ENCODE measurements at regions not wholly inside any gene's neighbourhood (a gene's known extent, or its start where the extent isn't known, plus 50 kb on each side); places are given as distances from the start of the nearest gene placed in this dataset.
A peak's percentile ranks its signal among the peaks of the same experiment; 100 is the strongest.
"Not testable (repeated sequence)": the region's sequence is repeated elsewhere in the genome, so short reads cannot be mapped to it uniquely, and the experiment has no call there.

DNA sequence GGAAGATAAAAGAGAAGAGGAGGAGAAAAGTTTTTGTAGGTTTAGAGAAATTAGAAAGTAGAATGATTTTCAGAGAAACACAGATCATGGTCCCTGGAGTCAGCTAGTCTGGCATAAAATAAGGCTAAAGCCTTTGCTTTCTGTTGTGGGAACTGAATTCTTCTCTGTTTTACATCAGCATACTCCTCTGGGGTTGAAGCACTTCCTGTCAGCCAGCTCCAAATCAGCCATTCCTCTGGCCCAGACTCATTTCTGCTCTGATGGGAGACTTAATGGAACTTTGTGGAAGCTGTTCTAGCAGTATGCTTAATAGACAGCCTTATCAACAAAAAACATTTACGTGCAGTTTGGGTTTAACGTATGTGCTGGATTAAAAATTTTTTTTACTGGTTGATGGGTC is 143.2 kb downstream of the HMHB1 start:
- no peak for DNase-seq (ENCODE audit: low spot score)

DNA sequence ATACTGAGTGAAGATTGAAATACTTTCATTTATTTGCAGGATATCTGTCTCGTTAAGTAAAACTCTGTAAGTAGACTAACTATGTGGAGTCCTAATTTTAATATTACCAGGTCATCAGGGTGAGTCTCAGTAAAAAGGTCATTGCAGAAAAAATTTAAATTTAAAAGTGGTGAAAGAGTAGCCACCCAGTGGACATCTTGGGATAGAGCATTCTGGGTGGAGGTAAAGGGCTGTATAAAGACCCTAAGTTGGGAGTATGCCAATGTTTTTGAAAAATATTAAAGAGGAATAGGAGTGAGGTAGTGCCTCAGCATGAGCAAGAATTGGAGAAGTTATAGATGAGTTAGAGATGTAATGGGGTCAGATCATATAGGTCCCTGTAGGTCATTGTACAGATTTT is 145.5 kb downstream of the HMHB1 start:
- peak; percentile 26 for DNase-seq (ENCODE audit: low spot score)

DNA sequence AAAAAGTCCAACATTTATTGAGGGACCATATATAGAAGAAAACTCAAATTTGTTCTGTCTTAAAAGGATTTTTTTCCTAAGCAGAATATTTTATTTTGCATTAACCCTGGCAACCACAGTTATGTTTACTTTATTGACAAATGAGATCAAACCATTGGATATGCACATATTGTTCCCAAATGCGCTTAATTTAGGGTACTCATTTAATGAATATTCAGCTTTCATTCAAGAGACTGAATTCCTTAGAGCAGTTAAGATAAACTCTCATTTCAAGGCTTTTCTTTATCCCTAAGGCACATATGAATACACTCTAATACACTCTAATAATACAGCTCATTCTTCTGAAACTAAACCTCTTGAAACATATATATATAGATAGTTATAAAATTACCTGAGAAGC is 150.2 kb downstream of the HMHB1 start:
- DNase-seq (ENCODE audit: low spot score) = no peak

DNA sequence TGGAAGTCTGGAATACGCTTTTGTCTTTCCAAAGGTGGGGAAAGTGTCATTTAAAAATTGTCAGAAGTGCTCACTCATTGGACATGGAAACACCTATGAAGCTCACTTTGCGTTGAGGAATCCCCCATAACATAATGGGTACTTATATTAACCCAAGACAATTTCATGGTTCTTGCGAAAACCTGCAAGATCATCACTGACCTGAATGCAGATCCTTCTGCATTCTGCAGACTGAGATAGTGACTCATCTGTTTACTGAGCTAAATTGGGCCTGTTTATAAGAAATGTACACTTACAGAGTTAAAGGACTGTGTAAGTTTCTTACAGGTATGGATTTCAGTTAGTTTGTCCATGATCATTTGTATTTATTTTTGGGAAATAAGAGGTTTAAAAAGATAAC is 153.0 kb downstream of the HMHB1 start:
- no peak for DNase-seq (ENCODE audit: low spot score)

DNA sequence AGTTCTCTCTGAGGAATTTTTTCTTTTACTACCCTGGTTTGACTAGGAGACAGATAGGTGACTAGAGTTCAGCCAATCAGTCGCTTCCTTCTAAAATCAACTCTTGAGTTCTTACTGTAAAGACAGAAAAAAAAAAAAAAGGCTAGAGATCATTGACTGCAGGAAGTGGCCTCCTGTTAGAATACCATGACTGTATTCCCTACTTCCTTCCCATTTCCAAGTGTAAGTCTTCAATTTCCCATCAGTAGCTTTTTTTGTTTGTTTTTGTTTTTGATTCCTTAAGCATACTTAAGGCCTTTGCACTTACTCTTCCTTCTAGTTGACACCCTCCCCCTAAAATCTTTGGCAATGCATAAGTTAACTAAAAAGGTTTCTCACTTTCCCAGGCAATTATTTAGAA is 154.3 kb downstream of the HMHB1 start:
- no peak for DNase-seq (ENCODE audit: low spot score)

DNA sequence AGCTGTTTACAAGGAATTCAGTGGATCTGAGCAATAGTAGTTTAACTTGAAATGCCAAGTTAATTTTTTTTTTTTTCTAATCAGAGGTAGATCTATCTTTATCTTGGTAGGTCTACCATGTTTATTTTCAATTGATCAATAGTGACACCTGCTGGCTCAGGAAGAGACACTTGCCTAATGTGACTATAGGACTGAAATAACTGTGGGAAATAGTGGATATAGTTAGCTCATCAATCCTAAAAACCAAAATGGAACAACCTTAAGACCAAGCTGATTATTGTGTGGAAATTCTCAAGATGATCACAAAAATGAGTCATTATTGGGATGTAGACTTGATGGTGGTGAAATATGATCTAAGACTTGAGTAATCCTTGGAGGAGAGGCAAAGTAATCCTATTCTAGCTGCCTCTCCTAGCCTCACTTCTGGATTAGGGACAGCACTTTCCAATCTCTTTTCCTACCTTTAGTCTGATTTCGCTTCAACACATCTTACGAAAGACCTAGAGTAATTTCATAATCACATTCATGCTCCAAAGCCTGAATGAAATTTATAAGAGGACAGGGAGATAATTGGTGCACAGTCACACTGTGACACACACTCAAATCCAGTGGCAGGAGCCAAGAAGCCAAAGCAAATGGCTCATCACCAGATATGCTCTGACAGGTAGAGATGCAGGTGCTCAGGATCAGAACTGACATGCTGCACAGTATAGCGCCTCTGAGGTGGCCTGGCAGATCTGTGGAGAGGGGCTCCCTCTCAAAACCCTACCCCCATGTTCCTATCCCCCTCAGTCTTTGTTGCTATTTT is 156.3 kb downstream of the HMHB1 start:
- peak; percentile 61 for DNase-seq (ENCODE audit: low spot score)

DNA sequence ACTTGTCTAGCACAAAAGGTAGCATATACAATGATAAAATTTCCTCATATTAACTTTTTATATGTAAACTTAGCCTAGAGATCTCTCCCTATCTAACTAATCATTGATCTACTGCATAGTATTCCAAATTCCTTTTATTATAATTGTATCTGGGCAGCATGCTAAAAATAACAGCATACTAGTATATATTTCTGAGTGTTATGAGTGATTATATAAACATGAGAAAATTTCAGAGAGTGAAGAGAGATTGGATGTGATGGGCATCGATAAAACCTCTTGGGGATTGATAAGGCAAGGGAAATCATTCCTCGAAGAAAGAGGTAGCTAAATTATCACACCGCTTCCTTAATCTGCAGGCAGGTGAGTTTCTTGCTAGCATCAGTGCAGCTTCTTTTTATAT is 158.2 kb downstream of the HMHB1 start:
- no peak for DNase-seq (ENCODE audit: low spot score)

DNA sequence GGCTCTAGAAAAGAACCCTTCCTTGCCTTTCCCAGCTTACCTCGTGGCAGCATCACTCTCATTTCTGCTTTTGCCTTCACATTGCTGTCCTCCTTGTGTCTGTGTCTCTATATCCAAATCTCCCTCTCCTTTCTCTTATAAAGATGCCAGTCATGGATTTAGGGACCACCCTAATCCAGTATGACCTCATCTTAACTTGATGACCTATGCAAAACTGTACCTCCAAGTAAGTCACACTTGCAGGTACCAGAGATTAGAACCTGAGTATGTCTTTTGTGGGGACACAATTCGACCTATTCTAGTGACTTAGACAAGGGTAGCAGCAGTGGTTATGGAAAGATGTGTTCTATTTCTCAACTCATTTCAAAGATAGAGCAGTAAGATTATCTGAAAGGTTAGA is 160.1 kb downstream of the HMHB1 start:
- no peak for DNase-seq (ENCODE audit: low spot score)

DNA sequence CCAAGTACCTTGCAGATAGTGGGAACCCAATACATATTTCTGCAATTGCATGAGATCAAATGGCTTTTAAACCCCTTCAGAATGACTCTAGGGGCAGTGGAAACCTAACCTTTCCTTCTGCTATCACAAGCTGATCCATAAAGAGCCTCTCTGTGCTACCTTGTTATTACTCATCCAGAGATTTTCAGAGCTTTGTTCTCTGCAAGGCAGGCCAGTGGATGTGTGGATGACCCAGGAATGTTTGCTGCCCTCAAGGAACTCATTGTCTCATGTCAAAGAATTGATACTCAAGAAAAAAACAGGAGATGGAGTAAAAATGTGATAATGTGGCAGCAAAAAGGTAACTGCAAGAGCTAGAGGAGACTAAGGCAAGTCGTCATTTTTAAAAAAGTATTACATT is 164.1 kb downstream of the HMHB1 start:
- no peak for DNase-seq (ENCODE audit: low spot score)

DNA sequence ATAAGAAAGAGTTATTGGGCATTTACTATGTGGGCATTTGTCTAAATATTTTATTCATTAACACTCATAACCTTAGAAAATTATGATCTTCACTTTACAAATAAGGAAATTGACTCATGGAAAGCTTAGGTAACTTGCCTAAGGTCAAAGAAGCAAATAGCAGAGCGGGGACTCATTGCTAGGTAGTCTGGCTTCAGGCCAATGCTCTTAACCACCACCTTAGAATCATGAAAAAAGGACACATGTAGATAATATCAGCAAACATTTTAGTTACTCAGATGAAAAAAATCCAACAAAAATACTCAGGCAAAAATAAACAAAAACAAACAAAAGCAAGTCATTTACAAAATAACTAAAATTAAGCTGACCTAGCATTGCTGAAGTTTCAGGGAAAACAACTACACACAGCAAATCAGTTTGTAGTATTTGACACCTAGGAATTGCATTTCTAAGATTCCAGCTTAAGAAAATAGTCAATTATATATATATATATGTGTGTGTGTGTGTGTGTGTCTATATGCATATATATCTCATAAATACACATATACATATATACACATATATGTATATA is 166.0 kb downstream of the HMHB1 start:
- DNase-seq (ENCODE audit: low spot score) = no peak

DNA sequence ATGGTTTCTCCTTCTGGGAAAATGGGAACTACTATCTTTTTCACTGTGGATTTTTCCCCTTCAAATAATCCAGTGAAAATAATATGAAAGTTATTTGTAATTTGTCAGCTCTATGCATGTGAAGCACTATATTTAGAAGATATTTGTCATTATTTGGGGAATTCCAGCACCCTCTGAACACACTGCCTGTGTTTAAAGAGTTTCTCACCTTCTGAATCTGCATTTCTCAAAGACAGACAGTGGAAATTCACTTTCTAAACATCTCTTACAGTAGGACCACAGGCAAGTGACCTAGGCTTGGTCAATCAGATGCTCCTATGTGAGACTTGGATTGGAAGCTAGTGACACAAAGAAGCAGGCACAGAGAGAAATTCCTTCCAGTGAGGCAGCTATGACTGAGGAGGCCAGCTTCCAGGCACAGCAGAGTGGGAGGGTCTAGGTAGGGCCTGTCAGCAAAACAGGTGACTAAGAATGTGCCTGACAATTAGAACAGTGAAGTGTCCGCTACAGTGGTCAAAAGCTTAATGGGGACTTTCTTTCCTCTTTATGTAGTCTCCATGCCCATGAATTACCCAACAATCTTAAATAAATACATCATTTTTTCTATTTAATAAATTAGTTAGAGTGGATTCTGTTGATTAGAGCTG is 167.2 kb downstream of the HMHB1 start:
- no peak for DNase-seq (ENCODE audit: low spot score)

DNA sequence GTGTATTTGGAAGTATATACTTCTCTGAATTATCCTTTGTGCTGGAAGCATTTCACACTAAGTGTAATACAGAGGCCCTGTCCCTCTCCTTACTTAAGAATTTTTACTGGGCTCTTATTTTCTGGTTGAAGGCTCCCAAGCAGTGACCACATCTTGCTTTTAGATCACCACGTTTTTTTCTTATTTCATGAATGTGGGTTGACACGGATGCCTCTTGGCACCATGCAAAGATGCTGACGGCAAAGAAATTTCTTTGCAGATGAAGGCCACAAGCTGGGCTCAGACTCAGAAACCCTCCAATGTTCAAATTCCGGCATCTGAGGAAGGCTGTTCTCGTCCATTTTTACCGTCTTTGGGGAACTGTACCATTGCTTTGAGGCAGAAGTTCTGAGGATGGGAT is 168.5 kb downstream of the HMHB1 start:
- no peak for DNase-seq (ENCODE audit: low spot score)

DNA sequence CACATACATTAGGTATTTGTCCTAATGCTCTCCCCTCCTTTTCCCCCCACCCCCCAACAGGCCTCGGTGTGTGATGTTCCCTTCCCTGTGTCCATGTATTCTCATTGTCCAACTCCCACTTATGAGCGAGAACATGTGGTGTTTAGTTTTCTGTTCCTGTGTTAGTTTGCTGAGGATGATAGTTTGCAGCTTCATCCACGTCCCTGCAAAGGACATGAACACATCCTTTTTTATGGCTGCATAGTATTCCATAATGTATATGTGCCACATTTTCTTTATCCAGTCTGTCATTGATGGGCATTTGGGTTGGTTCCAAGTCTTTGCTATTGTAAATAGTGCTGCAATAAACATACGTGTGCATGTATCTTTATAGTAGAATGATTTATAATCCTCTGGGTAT is 171.0 kb downstream of the HMHB1 start:
- DNase-seq (ENCODE audit: low spot score) = not testable (repeated sequence)

DNA sequence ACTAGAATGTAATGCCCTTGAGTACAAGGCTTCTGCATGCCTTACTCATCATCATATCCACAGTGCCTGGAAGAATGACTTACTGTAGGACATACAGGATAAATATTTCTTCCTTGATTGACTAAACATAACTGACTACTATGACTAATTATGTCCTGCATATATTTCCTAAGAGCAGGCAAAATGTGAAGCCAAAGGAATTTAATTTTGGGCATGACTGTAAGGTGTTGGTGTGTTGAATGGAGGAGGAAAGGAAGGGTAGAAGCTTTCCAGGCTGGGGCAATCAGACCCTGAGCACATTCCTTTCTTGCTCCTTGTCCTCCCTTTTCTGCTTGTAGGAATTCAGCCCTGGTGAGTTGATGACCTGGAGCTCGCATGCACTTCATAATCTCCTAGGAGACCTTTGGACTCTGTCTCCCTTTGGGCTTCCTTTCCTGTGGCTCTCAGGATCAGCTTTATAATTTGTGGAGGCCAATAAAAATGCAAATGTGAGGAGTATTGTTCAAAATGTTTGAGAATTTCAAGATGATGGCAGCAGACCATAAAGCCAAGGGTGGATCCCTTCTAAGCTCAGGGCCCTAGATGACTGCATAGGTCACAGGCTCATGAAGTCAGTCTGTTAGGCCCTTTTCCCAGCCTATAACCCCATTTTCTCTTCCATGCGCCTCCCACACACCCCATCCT is 174.0 kb downstream of the HMHB1 start:
- no peak for DNase-seq (ENCODE audit: low spot score)

DNA sequence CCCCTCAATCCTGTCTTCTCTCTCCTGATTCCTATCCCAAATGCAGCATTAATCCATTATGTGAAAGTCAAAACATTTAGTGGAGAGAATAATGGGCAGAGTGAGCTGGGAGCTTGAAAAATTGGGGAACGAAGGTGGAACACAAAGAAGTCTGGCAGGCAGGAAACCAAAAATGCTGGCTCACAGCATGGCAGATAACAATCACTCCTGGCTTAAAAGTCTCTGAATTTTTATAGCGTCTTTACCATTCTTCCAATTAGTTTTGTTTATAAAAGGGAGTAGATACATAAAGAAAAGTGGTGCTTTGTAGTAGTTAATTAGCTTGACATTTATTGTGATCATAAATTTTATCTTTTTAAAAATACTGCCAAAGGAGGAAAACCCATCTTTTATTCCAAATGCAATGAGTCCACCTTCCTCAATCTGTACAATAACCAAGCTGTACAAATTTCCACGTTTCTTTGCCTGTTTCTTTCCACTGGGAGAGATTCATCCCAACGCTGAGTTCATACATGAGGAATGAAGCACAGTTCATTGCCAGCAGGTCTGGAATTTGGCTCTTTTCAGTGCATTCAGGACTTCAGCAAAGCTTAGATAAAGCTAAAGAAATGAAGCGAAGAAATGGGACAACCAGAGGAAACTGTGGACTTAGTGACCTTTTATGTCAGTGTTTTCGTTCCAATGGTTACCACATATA is 174.7 kb downstream of the HMHB1 start:
- no peak for DNase-seq (ENCODE audit: low spot score)

DNA sequence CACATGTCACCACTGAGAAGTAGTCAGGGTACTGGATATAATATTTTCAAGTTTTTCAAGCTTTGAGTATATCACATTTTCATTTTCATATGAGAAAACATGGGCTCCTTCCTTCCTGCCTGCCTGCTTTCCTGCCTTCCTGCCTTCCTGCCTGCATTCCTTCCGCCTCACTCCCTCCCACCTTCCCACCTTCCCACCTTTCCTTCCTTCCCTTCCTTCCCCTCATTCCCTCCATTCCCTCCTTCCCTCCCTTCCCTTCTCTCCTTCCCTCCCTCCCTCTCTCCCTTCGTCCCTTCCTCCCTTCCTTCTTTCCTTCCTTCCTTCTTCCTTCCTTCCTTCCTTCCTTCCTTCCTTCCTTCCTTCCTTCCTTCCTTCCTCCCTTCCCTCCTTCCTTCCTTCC is 175.3 kb downstream of the HMHB1 start:
- no peak for DNase-seq (ENCODE audit: low spot score)

DNA sequence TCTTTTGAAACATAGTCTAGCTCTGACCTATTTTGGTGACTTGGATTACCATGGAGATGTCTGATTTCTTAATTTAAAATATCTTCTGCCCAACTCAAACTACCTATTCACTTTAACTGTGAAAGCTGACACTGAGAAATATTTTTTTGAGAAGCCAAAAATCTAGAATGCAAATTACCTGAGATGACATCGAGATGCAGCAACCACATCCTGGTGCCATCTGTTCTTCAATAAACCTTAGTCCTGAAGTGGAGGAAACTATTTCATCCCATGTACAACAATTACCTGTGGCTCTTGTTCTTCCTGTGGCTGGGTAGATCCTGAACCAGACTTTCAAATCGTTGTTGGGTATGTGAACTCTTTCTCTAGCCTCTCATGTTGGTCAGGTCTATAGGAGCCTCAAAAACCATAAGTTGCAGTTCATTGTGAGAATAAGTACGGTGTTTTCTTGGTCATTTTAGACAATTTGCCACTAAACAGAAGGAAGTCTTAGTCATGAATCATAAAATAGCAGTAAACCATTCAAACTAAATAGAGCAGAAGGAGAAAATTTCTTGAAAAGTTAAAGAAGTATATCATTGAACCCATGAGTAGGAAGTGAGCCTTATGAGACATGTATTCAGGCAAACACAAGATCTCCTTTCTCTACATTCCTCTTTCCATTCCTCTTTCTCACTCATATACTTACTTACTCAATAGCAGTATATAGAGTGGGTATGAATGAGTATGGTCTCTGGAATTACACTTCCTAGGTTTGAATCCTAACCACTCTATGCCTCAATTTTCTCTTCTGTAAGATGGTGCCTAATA is 176.0 kb downstream of the HMHB1 start:
- no peak for DNase-seq (ENCODE audit: low spot score)

DNA sequence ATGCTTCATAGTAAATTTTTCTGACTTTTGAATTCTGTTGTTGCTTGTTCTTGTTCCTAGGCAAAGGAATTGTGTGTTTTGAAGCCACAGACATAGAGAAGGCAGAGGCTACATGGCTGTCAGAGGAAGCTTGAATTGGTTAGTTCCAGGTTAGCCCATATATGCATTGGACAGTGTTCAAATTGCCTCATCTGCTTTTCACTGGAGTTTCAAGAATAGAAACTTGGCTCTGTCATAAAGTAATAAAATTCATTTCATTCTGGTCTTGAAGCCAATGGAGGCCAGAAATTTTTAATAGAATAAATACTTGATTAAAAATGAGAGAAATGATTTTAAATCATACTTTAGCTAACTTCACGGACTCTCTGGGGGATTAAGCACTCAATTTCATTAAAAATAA is 178.0 kb downstream of the YIPF5 start:
- DNase-seq (ENCODE audit: low spot score) = no peak

DNA sequence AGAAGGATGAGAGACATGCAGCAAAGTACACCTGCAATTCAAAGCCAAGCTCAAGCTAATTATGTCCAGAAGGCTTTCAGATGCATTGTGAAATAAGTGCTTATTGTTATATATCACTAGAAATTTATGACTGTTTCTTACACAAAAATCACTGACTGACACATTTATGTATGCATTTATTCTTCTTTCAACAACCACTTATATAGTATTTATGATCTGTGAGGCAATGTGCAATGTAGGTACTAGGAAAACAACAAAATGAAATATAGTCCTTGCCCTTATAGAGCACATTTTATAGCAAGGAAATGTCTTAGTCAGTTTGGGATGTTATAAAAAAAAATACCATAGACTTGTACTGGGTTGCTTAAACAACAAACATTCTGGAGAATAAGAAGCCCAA is 167.6 kb downstream of the YIPF5 start:
- no peak for DNase-seq (ENCODE audit: low spot score)

DNA sequence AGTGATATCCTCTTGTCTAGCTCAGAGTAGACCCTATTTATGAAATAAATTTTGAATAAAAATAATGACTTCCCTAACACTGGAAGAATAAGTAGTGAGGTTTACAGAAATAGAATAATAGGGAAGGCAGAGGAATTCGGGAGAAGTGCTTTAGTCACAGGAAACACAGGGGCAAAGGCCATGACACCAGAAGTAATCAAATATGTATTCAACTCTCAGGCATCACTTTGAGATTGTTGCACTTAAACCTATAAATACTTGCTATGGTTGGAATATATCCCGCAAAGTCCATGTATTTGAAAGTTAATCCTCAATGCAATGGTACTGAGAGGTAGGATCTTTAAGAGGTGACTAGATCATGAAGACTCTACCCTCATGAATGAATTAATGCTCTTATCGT is 166.8 kb downstream of the YIPF5 start:
- DNase-seq (ENCODE audit: low spot score) = no peak

DNA sequence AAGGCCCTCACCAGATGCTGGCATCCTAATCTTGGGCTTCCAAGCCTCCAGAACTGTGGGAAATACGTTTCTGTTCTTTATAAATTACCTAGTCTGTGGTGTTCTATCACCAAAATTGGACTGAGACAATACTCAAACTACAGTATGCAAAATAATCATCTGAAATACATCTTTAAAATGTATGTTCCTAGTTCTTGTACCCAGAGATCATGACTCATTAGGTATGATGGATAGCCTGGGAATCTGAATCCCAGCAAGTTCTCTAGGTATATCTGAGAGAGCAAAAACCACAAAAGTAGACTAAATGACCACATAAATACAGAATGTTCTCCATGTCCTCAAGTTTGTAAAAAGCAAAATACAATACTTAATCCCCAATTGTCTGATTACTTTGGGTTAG is 166.3 kb downstream of the YIPF5 start:
- no peak for DNase-seq (ENCODE audit: low spot score)

DNA sequence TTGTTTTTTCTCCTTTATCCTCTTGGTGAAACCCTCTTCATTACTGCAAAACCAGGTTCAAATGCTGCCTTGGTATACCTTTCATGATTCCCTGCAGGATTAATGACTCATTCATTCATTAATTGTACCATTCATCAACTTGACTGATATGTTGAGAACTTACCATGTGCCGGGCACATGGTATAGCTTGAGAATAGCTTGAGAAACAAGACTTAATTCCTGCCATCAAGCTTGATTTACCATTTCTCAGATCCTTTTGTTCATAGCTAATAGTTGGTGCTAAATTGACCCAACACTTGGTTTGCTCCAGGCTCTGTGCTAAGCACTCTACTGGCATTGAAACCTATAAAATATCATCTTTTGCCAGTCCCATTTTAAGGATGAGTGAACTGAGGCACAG is 165.7 kb downstream of the YIPF5 start:
- no peak for DNase-seq (ENCODE audit: low spot score)
